IPS-15b (cell line): ENCODE measurements at regions not wholly inside any gene's neighbourhood (a gene's known extent, or its start where the extent isn't known, plus 50 kb on each side); places are given as distances from the start of the nearest gene placed in this dataset.

Experiments
- H3K27me3 ChIP-seq: one replicate; pipeline ENCODE4 v1.6.1; 2013; ENCODE audit warnings: low read length; ENCODE audit not compliant: control insufficient read depth, insufficient read depth
- H3K36me3 ChIP-seq: one replicate; pipeline ENCODE4 v1.6.1; 2013; ENCODE audit warnings: low read length; ENCODE audit not compliant: control insufficient read depth, insufficient read depth
- H3K4me1 ChIP-seq: one replicate; pipeline ENCODE4 v1.6.1; 2013; ENCODE audit warnings: mild to moderate bottlenecking, low read length; ENCODE audit not compliant: control insufficient read depth, insufficient read depth
- H3K4me3 ChIP-seq: one replicate; pipeline ENCODE4 v1.5.1; 2013; ENCODE audit warnings: low read depth, low read length
- H3K9ac ChIP-seq: one replicate; pipeline ENCODE4 v1.6.1; 2013; ENCODE audit warnings: low read depth, mild to moderate bottlenecking, low read length
- H3K9me3 ChIP-seq: one replicate; pipeline ENCODE4 v1.6.1; 2013; ENCODE audit warnings: mild to moderate bottlenecking, low read length; ENCODE audit not compliant: control insufficient read depth, insufficient read depth

DNA sequence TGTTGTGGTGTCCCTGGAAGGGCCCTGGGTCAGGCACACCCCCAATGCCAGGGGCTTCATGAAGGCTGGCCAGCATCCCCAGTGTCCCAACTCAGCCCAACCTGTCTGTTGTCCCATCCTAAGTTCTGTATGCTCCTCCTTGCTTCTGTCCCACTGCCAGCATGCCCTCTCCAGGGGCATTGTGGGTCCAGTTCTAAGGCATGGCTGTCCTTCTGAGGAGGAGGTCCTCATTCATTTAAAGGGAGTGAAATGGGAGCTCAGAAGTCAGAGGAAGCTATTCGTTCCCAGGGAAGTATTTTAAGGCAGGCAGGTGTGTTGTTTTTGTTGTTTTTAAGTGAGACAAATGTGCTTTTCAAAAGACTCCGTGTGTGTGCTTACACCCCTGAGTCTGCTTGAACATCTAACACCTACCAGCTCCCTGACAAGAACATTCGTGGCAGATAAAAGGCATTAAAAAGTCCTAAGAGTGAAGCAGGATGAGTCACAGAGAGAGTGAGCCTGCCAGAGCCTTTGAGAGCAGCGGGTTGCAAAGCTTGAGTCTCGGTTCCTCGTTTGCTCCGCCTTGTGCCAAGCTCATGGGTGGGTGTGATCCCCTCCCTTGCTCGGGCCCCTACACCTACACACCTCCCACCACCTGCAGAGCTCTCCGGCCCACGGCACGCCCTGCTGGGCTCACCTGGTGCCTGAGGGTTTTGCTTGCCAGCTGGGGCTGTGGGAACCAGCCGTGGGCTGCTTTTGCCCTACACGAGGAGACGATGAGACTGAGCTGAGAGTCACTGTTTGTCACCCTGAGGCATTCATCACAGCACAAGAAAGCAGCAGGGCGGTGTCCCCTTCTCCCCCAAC is 183.4 kb upstream of the TOPAZ1 start:
- Histone ChIP-seq H3K9ac (no peak overlapping the region), H3K4me1 (peaks cover 14% of the 10 kb centered on the region), H3K4me3 (no peak overlapping the region), H3K9me3 (no peaks in the 10 kb centered on the region), H3K27me3 (no peaks in the 10 kb centered on the region), H3K36me3 (no peaks in the 10 kb centered on the region)

DNA sequence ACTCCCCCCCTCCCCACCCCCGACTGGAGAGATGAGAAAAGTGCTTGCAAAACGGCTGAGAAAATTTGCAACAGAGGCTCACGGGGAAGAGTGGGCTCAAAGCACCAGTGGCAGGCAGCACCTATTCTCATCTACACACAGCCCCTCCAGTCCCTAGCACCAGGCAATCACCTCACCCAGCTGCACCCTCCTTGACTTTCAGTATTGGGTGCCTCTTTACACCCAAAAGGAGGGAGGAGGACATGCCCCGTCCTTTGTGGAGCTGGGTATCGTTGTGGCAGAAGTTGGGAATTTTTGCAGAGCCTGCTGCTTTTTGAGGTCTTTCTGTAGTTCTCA is 182.8 kb upstream of the TOPAZ1 start:
- H3K9me3 ChIP-seq, result no peaks in the 10 kb centered on the region
- no peaks in the 10 kb centered on the region for H3K27me3 ChIP-seq
- peaks cover 14% of the 10 kb centered on the region for H3K4me1 ChIP-seq
- H3K36me3 ChIP-seq, result no peaks in the 10 kb centered on the region
- no peak overlapping the region for H3K4me3 ChIP-seq
- H3K9ac ChIP-seq, result no peak overlapping the region

- H3K4me3 ChIP-seq, result no peak overlapping the region
- no peaks in the 10 kb centered on the region for H3K9me3 ChIP-seq
- no peak overlapping the region for H3K9ac ChIP-seq
- H3K4me1 ChIP-seq, result peaks cover 14% of the 10 kb centered on the region
- no peaks in the 10 kb centered on the region for H3K27me3 ChIP-seq
- H3K36me3 ChIP-seq, result no peaks in the 10 kb centered on the region
Measured at GRCh38 chr3:44060164-44060563, 181.5 kb upstream of the TOPAZ1 start.

- H3K36me3 ChIP-seq, result no peaks in the 10 kb centered on the region
- H3K9me3 ChIP-seq, result no peaks in the 10 kb centered on the region
- no peak overlapping the region for H3K9ac ChIP-seq
- H3K27me3 ChIP-seq, result no peaks in the 10 kb centered on the region
- H3K4me3 ChIP-seq, result no peak overlapping the region
- peaks cover 14% of the 10 kb centered on the region for H3K4me1 ChIP-seq
Measured at GRCh38 chr3:44061268-44061667, 180.4 kb upstream of the TOPAZ1 start.

GRCh38 chr3:44061961-44062360 is 179.7 kb upstream of the TOPAZ1 start:
- peaks cover 14% of the 10 kb centered on the region for H3K4me1 ChIP-seq
- no peaks in the 10 kb centered on the region for H3K9me3 ChIP-seq
- H3K9ac ChIP-seq, result no peak overlapping the region
- H3K27me3 ChIP-seq, result no peaks in the 10 kb centered on the region
- no peaks in the 10 kb centered on the region for H3K36me3 ChIP-seq
- H3K4me3 ChIP-seq, result no peak overlapping the region

GRCh38 chr3:44065311-44066094 is 176.2 kb upstream of the TOPAZ1 start:
- H3K27me3 ChIP-seq, result no peaks in the 10 kb centered on the region
- no peak overlapping the region for H3K4me3 ChIP-seq
- H3K9ac ChIP-seq, result no peak overlapping the region
- H3K9me3 ChIP-seq, result no peaks in the 10 kb centered on the region
- H3K4me1 ChIP-seq, result peaks cover 8% of the 10 kb centered on the region
- no peaks in the 10 kb centered on the region for H3K36me3 ChIP-seq

DNA sequence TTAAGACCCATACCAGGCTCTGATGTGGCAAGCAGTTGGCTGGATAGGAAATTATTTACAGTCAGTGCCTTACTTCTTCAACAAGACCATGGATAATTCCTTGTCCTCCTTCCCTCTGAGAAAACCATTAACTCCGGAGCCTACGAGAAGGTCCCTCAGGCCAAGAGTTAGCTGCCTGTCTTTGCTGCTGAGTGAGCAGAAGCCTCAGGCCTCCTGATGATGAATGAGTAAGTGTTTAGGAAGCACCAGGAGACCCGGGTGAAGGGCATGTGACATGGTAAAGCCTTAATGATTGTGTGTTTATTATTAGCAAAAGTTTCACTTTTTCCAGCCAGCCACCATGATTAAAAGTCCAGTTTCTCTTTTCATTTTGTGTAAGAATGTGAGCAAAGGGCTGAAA is 174.9 kb upstream of the TOPAZ1 start:
- H3K27me3 ChIP-seq, result no peaks in the 10 kb centered on the region
- H3K9me3 ChIP-seq, result no peaks in the 10 kb centered on the region

GRCh38 chr3:44067431-44067830 is 174.3 kb upstream of the TOPAZ1 start:
- H3K4me3 ChIP-seq, result no peak overlapping the region
- H3K27me3 ChIP-seq, result no peaks in the 10 kb centered on the region
- no peaks in the 10 kb centered on the region for H3K36me3 ChIP-seq
- peaks cover 2% of the 10 kb centered on the region for H3K4me1 ChIP-seq
- H3K9ac ChIP-seq, result no peak overlapping the region
- H3K9me3 ChIP-seq, result no peaks in the 10 kb centered on the region

More for the DNA sequence above, 174.9 kb upstream of the TOPAZ1 start:
- Histone ChIP-seq H3K9ac (no peak overlapping the region), H3K4me1 (peaks cover 7% of the 10 kb centered on the region), H3K36me3 (no peaks in the 10 kb centered on the region), H3K4me3 (no peak overlapping the region)

GRCh38 chr3:44068753-44069152 is 172.9 kb upstream of the TOPAZ1 start:
- no peak overlapping the region for H3K9ac ChIP-seq
- no peaks in the 10 kb centered on the region for H3K36me3 ChIP-seq
- no peaks in the 10 kb centered on the region for H3K9me3 ChIP-seq
- no peak overlapping the region for H3K4me3 ChIP-seq
- no peaks in the 10 kb centered on the region for H3K4me1 ChIP-seq
- H3K27me3 ChIP-seq, result no peaks in the 10 kb centered on the region

GRCh38 chr3:44069276-44069675 is 172.4 kb upstream of the TOPAZ1 start:
- Histone ChIP-seq H3K36me3 (no peaks in the 10 kb centered on the region), H3K9ac (no peak overlapping the region), H3K4me1 (peaks cover 3% of the 10 kb centered on the region), H3K9me3 (no peaks in the 10 kb centered on the region), H3K4me3 (no peak overlapping the region), H3K27me3 (no peaks in the 10 kb centered on the region)

DNA sequence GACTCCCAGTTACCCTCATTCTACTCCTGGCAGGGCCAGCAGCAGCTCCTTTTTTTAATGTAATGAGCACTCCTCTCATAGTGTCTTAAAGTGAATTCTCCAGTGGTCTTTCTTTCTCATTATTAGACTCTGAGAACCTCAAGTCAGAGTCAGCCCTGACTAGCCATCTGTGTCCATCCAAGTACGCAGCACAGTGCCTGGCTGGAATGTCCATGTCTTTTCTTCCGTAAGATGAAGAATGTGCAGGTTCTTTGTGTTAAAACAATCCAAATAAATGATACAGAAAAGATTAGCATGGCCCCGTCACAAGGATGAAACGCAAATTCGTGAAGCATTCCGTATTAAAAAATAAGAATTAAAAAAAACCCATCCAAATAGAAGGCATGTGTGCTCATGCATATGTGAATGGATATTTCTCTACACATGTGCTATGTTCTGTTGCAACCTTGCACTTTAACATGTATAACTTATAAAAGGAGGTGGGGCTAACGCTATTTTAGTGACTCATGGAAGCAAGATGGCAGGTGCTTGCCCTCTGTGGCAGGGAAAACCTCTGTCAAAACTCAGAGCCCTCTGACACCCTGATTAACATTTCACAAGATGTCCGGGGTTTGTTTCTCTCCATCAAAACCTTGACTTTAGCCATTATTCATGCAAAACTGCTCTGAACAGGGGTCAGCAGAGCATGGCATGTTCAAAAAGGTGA is 170.7 kb upstream of the TOPAZ1 start:
- H3K9me3 ChIP-seq, result no peaks in the 10 kb centered on the region
- H3K36me3 ChIP-seq, result no peaks in the 10 kb centered on the region
- H3K27me3 ChIP-seq, result no peaks in the 10 kb centered on the region
- H3K4me3 ChIP-seq, result no peak overlapping the region
- H3K4me1 ChIP-seq, result peaks cover 5% of the 10 kb centered on the region
- no peak overlapping the region for H3K9ac ChIP-seq
